Neural progenitor cell (in vitro differentiated cells): ENCODE measurements at regions not wholly inside any gene's neighbourhood (a gene's known extent, or its start where the extent isn't known, plus 50 kb on each side); places are given as distances from the start of the nearest gene placed in this dataset.
A peak's percentile ranks its signal among the peaks of the same experiment; 100 is the strongest.

Experiments used
- DNase-seq: peaks from one replicate; pipeline ENCODE4 v3.0.0-alpha.2; 2016; ENCODE audit warnings: low spot score
- H2AFZ ChIP-seq: fragments of 200-600 bp; sonication (generic); replicated peaks from 2 replicates; pipeline ENCODE4 v1.6.1; 2016; ENCODE audit warnings: antibody characterized with exemption
- H3F3A ChIP-seq: fragments of 200-600 bp; sonication (generic); 2 replicates; pipeline ENCODE4 v1.6.1; 2016; ENCODE audit warnings: antibody characterized with exemption, low read depth
- H3K27ac ChIP-seq: fragments of 200-600 bp; sonication (generic); 2 replicates; pipeline ENCODE4 v1.5.1; 2016; ENCODE audit warnings: mild to moderate bottlenecking
- H3K27me3 ChIP-seq: fragments of 200-600 bp; sonication (generic); 2 replicates; pipeline ENCODE4 v1.6.1; 2016; ENCODE audit warnings: mild to moderate bottlenecking, moderate library complexity
- H3K36me3 ChIP-seq: fragments of 200-600 bp; sonication (generic); 2 replicates; pipeline ENCODE4 v1.5.1; 2016
- H3K4me1 ChIP-seq: fragments of 200-600 bp; sonication (generic); 2 replicates; pipeline ENCODE4 v1.6.1; 2016; ENCODE audit warnings: mixed run types
- H3K4me2 ChIP-seq: fragments of 200-600 bp; sonication (generic); 2 replicates; pipeline ENCODE4 v1.6.1; 2016
- H3K4me3 ChIP-seq: fragments of 200-600 bp; sonication (generic); 2 replicates; pipeline ENCODE4 v1.5.1; 2016
- H3K79me2 ChIP-seq: fragments of 200-600 bp; sonication (generic); 2 replicates; pipeline ENCODE4 v1.6.1; 2016; ENCODE audit warnings: low read depth
- H3K9ac ChIP-seq: fragments of 200-600 bp; sonication (generic); 2 replicates; pipeline ENCODE4 v1.6.1; 2016
- H3K9me3 ChIP-seq: fragments of 200-600 bp; sonication (generic); 2 replicates; pipeline ENCODE4 v1.5.1; 2016; ENCODE audit warnings: low read depth
- H4K20me1 ChIP-seq: fragments of 200-600 bp; sonication (generic); 2 replicates; pipeline ENCODE4 v1.6.1; 2016; ENCODE audit warnings: low read depth
- H3K27ac Mint-ChIP-seq: 3 replicates; pipeline ENCODE4 v1.8.0; 2021; ENCODE audit warnings: mixed read lengths
- H3K27me3 Mint-ChIP-seq: 2 replicates; pipeline ENCODE4 v1.8.0; 2022; ENCODE audit warnings: low read depth, mild to moderate bottlenecking, inconsistent platforms, moderate library complexity, mixed read lengths; ENCODE audit not compliant: insufficient read depth
- H3K36me3 Mint-ChIP-seq: 3 replicates; pipeline ENCODE4 v1.8.0; 2021; ENCODE audit warnings: mixed read lengths
- H3K4me1 Mint-ChIP-seq: 3 replicates; pipeline ENCODE4 v1.8.0; 2021; ENCODE audit warnings: mixed read lengths
- H3K4me3 Mint-ChIP-seq: 3 replicates; pipeline ENCODE4 v1.8.0; 2021; ENCODE audit warnings: mild to moderate bottlenecking, moderate library complexity, mixed read lengths
- H3K9me3 Mint-ChIP-seq: 3 replicates; pipeline ENCODE4 v1.8.0; 2020; ENCODE audit warnings: mixed read lengths
- EZH2 ChIP-seq: fragments of 200-600 bp; sonication (generic); IDR thresholded peaks from 2 replicates; pipeline ENCODE4 v1.6.1; 2017; ENCODE audit warnings: antibody characterized with exemption, mild to moderate bottlenecking, moderate library complexity
- EZH2phosphoT487 ChIP-seq: fragments of 200-600 bp; sonication (generic); IDR thresholded peaks from 2 replicates; pipeline ENCODE4 v1.6.1; 2017; ENCODE audit warnings: antibody characterized with exemption
- TF ChIP-seq, protein P1 (sequence below): fragments of 200-600 bp; sonication (generic); IDR thresholded peaks from 2 replicates; pipeline ENCODE4 v1.5.1; 2017; ENCODE audit warnings: antibody characterized with exemption, mild to moderate bottlenecking

DNA sequence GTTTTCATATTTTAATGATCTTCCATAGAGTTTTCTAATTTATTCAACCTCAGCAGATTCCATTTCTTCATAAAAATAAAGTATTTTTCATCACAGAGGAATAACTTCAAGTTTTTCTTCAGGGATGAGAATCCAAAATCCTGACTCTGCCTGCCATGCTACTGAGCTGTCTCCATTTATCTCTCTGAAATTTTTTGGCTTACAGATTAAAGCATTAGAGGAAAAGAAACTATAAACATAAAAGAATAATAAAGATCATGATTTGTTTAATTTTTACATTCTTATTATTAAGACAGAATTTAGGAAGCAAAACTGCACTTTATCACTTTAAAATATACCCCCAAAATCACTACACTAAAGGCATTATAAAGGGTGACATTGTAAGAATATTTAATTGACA is 301.8 kb upstream of the NFE2L3 start:
- no peaks in the 10 kb centered on the region for H3K9me3 Mint-ChIP-seq
- TF ChIP-seq EZH2phosphoT487: no peak
- no peak for TF ChIP-seq EZH2
- TF ChIP-seq, protein P1, sequence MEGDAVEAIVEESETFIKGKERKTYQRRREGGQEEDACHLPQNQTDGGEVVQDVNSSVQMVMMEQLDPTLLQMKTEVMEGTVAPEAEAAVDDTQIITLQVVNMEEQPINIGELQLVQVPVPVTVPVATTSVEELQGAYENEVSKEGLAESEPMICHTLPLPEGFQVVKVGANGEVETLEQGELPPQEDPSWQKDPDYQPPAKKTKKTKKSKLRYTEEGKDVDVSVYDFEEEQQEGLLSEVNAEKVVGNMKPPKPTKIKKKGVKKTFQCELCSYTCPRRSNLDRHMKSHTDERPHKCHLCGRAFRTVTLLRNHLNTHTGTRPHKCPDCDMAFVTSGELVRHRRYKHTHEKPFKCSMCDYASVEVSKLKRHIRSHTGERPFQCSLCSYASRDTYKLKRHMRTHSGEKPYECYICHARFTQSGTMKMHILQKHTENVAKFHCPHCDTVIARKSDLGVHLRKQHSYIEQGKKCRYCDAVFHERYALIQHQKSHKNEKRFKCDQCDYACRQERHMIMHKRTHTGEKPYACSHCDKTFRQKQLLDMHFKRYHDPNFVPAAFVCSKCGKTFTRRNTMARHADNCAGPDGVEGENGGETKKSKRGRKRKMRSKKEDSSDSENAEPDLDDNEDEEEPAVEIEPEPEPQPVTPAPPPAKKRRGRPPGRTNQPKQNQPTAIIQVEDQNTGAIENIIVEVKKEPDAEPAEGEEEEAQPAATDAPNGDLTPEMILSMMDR: no peak
- Histone ChIP-seq H3K79me2 (no peaks in the 10 kb centered on the region), H3K27ac (no peak overlapping the region), H3F3A (peaks cover 12% of the 10 kb centered on the region), H3K27me3 (peaks cover 32% of the 10 kb centered on the region), H3K9me3 (no peaks in the 10 kb centered on the region), H4K20me1 (no peaks in the 10 kb centered on the region), H3K4me1 (peaks cover 29% of the 10 kb centered on the region), H3K4me2 (no peak overlapping the region), H3K9ac (no peak overlapping the region), H3K4me3 (no peak overlapping the region), H2AFZ (no peak overlapping the region), H3K36me3 (no peaks in the 10 kb centered on the region)
- DNase-seq: no peak
- H3K4me3 Mint-ChIP-seq: no peak overlapping the region
- peaks cover 21% of the 10 kb centered on the region for H3K27me3 Mint-ChIP-seq
- H3K27ac Mint-ChIP-seq: peak overlapping the region; percentile 35
- H3K36me3 Mint-ChIP-seq: no peaks in the 10 kb centered on the region
- H3K4me1 Mint-ChIP-seq: peaks cover 57% of the 10 kb centered on the region

DNA sequence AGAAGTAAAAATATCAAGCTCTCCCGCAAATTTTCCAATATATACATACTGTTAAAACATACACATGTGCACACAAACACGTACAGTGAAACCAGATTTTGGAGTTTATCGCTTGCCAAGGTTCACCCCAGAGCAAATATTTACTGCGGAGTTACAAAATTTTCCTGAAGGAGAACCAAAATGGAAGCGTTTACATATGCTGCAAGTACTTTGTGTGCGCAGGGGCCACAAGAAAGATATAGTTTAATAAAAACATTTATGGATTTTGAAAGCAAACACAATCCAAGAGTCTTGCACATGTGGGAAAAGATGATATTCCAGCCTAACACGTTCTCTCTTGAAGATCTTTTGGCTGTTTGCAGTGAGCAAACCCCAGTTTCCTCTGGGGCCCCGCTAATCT is 301.3 kb upstream of the NFE2L3 start:
- Histone ChIP-seq H3K4me1 (peaks cover 29% of the 10 kb centered on the region), H3K4me3 (no peak overlapping the region), H3K27me3 (peaks cover 37% of the 10 kb centered on the region), H2AFZ (peak overlapping the region; percentile 67), H3K36me3 (no peaks in the 10 kb centered on the region), H3K9ac (no peak overlapping the region), H3F3A (peaks cover 12% of the 10 kb centered on the region), H3K9me3 (no peaks in the 10 kb centered on the region), H3K4me2 (no peak overlapping the region), H3K27ac (no peak overlapping the region), H3K79me2 (no peaks in the 10 kb centered on the region), H4K20me1 (no peaks in the 10 kb centered on the region)
- Mint-ChIP-seq H3K27ac (no peak overlapping the region), H3K36me3 (no peaks in the 10 kb centered on the region), H3K9me3 (no peaks in the 10 kb centered on the region), H3K4me3 (no peak overlapping the region), H3K4me1 (peaks cover 61% of the 10 kb centered on the region), H3K27me3 (peaks cover 21% of the 10 kb centered on the region)
- TF ChIP-seq EZH2 (no peak), EZH2phosphoT487 (no peak)
- TF ChIP-seq, protein P1: no peak
- DNase-seq: no peak

DNA sequence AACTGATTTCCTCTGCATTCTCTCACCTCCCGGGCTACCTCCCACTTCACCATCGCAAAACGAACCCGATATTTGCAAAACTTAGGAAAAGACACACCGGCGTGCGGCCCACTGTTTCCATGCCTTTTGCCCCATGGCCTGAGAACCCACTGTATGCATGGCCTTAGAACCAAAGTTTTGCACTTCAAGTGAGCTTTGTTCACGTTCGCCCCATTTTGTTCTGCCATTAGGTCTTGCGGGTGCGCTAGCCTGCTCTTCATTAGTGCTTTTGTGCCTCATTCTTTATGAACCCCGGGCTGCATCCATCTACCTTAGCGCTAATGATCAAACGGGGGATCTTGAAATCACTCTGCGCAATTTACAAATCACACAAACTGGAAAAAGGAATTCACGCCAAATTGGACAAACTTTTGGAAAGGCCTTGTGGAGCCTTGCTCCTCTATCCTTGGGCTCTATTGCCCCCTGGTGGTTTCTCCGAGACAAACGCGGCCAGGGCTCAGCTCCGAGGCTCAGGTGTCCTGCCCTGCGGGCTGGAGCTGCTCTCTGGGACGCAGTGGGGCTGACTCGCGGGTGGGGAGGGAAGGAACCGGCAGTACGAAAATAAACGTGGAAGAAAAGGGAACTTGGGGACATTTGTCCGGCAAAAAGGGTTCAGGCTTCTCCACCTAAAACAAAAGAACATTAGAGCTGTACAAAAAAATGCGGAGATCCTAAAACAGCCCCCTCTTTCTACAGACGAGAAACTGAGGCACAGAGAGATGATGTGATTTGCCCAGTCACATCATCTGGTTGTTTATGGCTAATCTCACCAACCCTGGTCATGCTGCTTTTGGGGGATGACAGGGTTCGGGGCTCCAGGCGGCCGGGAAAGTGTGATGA is 300.4 kb upstream of the NFE2L3 start:
- peaks cover 61% of the 10 kb centered on the region for H3K4me1 Mint-ChIP-seq
- peak overlapping the region; percentile 80 for H3K27ac Mint-ChIP-seq

More for the DNA sequence above, 300.4 kb upstream of the NFE2L3 start:
- H3K27me3 ChIP-seq: peaks cover 45% of the 10 kb centered on the region
- no peaks in the 10 kb centered on the region for H3K9me3 ChIP-seq
- TF ChIP-seq, protein P1: peak; percentile 96
- TF ChIP-seq EZH2: no peak
- peaks cover 21% of the 10 kb centered on the region for H3K27me3 Mint-ChIP-seq
- H3K79me2 ChIP-seq: no peaks in the 10 kb centered on the region
- peaks cover 29% of the 10 kb centered on the region for H3K4me1 ChIP-seq
- no peak overlapping the region for H3K27ac ChIP-seq
- H4K20me1 ChIP-seq: no peaks in the 10 kb centered on the region
- peaks cover 20% of the 10 kb centered on the region for H3F3A ChIP-seq
- H3K9ac ChIP-seq: no peak overlapping the region
- no peaks in the 10 kb centered on the region for H3K9me3 Mint-ChIP-seq
- H2AFZ ChIP-seq: peak overlapping the region; percentile 83
- DNase-seq: peak; percentile 91
- no peaks in the 10 kb centered on the region for H3K36me3 ChIP-seq
- H3K4me2 ChIP-seq: peak overlapping the region; percentile 82
- peak overlapping the region; percentile 84 for H3K4me3 Mint-ChIP-seq
- H3K36me3 Mint-ChIP-seq: no peaks in the 10 kb centered on the region
- peak overlapping the region; percentile 45 for H3K4me3 ChIP-seq
